Vagina (tissue), 2 donors: ENCODE measurements at regions not wholly inside any gene's neighbourhood (a gene's known extent, or its start where the extent isn't known, plus 50 kb on each side); places are given as distances from the start of the nearest gene placed in this dataset.
"Not testable (repeated sequence)": the region's sequence is repeated elsewhere in the genome, so short reads cannot be mapped to it uniquely, and the experiment has no call there.

Experiments used
- DNase-seq, 2 donors: peaks; one replicate each; pipeline ENCODE4 v3.0.0-alpha.2; 2017; ENCODE audit errors: extremely low spot score in 2 of 2
- H3K27ac ChIP-seq: fragments of 200-600 bp; sonication (generic); one replicate; pipeline ENCODE4 v1.5.1; 2019
- H3K27me3 ChIP-seq: fragments of 200-600 bp; sonication (generic); one replicate; pipeline ENCODE4 v1.5.1; 2019
- H3K36me3 ChIP-seq, 2 donors: fragments of 200-600 bp; sonication (generic); one replicate each; pipeline ENCODE4 v1.5.1; 2017 to 2019
- H3K4me1 ChIP-seq: fragments of 200-600 bp; sonication (generic); one replicate; pipeline ENCODE4 v1.5.1; 2019
- H3K4me3 ChIP-seq, 2 donors: fragments of 200-600 bp; sonication (generic); 1 replicate in 1 of 2; 2 replicates in 1 of 2; pipeline ENCODE4 v1.5.1; 2016 to 2019
- H3K9me3 ChIP-seq: fragments of 200-600 bp; sonication (generic); one replicate; pipeline ENCODE4 v1.5.1; 2019
- POLR2A ChIP-seq, 2 donors: fragments of 450-650 bp; IDR thresholded peaks; one replicate each; pipeline ENCODE4 v1.6.1; 2017; ENCODE audit warnings: antibody characterized with exemption in 2 of 2, mild to moderate bottlenecking in 2 of 2, moderate library complexity in 2 of 2
- POLR2AphosphoS5 ChIP-seq, 2 donors: sonication (generic); formaldehyde crosslinking; IDR thresholded peaks; one replicate each; pipeline ENCODE4 v1.9.0; 2017; ENCODE audit warnings: antibody characterized with exemption in 2 of 2, mild to moderate bottlenecking in 2 of 2, low read depth in 1 of 2; ENCODE audit not compliant: insufficient read depth in 1 of 2
- intact Hi-C: fragments of 100-400 bp; cut with DNase I; formaldehyde crosslinking; loops from one replicate; pipeline ENCODE4 v1.15.1; 2023
- TF ChIP-seq, protein P1 (sequence below), 3 experiments: fragments of 450-650 bp in 2 of 3; fragments of 200-600 bp in 1 of 3; sonication (generic) in 1 of 3; IDR thresholded peaks; one replicate each; pipeline ENCODE4 v1.5.1; 2017 to 2019; ENCODE audit warnings: antibody characterized with exemption in 3 of 3, mild to moderate bottlenecking in 2 of 3, moderate library complexity in 2 of 3

DNA sequence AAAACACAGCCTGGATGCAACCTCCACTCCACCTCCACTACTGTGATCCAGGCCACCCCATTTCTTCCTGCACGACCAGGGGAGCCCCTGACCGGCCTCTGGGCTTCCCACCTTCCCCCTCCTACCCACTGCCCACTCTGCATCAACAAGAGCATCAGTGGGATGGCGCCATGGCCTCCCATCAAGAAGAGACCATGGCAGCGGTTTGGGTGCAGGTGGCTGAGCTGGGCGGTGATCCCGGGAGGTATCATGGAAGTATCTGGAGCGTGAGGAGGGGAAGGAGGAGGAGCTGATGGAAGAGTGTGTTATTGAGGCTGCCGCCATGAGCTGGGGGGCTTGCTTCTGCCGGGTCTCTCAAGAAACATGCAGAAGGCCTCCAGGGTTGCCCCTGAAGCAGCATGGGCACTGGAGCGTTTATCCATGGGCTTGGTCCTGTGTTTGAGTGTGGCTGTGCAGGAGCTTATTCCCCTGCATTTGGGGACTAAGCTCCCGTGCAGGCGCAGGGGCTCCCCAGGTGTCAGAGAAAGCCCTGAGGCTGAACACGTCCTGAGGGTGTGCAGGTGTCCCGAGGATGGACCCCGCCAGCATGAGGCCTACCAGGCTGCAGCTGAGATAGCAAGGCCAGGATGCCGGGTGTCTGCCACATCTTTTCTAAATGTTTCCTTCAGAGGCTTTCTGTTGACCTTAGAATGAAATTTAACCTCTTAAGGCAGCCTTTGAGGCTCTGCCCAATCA, 99.2 kb upstream of the PCBD1 start:
- intact Hi-C loops, result no loop called here

GRCh38 chr10:70990156-70990555, 101.8 kb upstream of the PCBD1 start:
- DNase-seq, H3K27ac ChIP-seq, H3K9me3 ChIP-seq, H3K4me1 ChIP-seq, H3K27me3 ChIP-seq, H3K4me3 ChIP-seq, H3K36me3 ChIP-seq, intact Hi-C loops: not testable (repeated sequence)

More for the DNA sequence above, 99.2 kb upstream of the PCBD1 start:
- H3K4me1 ChIP-seq, result no peaks in the 10 kb centered on the region
- no peaks in the 10 kb centered on the region for H3K27me3 ChIP-seq
- no peaks in the 10 kb centered on the region for H3K9me3 ChIP-seq
- H3K4me3 ChIP-seq, result no peak overlapping the region
- DNase-seq, result no peak
- no peak overlapping the region for H3K27ac ChIP-seq
- no peaks in the 10 kb centered on the region for H3K36me3 ChIP-seq
- TF ChIP-seq, protein P1, sequence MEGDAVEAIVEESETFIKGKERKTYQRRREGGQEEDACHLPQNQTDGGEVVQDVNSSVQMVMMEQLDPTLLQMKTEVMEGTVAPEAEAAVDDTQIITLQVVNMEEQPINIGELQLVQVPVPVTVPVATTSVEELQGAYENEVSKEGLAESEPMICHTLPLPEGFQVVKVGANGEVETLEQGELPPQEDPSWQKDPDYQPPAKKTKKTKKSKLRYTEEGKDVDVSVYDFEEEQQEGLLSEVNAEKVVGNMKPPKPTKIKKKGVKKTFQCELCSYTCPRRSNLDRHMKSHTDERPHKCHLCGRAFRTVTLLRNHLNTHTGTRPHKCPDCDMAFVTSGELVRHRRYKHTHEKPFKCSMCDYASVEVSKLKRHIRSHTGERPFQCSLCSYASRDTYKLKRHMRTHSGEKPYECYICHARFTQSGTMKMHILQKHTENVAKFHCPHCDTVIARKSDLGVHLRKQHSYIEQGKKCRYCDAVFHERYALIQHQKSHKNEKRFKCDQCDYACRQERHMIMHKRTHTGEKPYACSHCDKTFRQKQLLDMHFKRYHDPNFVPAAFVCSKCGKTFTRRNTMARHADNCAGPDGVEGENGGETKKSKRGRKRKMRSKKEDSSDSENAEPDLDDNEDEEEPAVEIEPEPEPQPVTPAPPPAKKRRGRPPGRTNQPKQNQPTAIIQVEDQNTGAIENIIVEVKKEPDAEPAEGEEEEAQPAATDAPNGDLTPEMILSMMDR (IDR thresholded peaks at IDR 0.05), result no peak
- TF ChIP-seq POLR2AphosphoS5 (IDR thresholded peaks at IDR 0.05; ENCODE audit: insufficient read depth in 1 of 2, low read depth in 1 of 2) (no peak), POLR2A (IDR thresholded peaks at IDR 0.05) (no peak)

GRCh38 chr10:70990681-70991080, 102.3 kb upstream of the PCBD1 start:
- intact Hi-C loops, result no loop called here
- no peaks in the 10 kb centered on the region for H3K27me3 ChIP-seq
- no peaks in the 10 kb centered on the region for H3K36me3 ChIP-seq
- no peak overlapping the region for H3K27ac ChIP-seq
- TF ChIP-seq POLR2A (IDR thresholded peaks at IDR 0.05) (no peak), POLR2AphosphoS5 (IDR thresholded peaks at IDR 0.05; ENCODE audit: insufficient read depth in 1 of 2, low read depth in 1 of 2) (no peak)
- TF ChIP-seq, protein P1 (IDR thresholded peaks at IDR 0.05), result no peak
- H3K4me1 ChIP-seq, result no peaks in the 10 kb centered on the region
- H3K4me3 ChIP-seq, result no peak overlapping the region
- no peak for DNase-seq
- H3K9me3 ChIP-seq, result no peaks in the 10 kb centered on the region

DNA sequence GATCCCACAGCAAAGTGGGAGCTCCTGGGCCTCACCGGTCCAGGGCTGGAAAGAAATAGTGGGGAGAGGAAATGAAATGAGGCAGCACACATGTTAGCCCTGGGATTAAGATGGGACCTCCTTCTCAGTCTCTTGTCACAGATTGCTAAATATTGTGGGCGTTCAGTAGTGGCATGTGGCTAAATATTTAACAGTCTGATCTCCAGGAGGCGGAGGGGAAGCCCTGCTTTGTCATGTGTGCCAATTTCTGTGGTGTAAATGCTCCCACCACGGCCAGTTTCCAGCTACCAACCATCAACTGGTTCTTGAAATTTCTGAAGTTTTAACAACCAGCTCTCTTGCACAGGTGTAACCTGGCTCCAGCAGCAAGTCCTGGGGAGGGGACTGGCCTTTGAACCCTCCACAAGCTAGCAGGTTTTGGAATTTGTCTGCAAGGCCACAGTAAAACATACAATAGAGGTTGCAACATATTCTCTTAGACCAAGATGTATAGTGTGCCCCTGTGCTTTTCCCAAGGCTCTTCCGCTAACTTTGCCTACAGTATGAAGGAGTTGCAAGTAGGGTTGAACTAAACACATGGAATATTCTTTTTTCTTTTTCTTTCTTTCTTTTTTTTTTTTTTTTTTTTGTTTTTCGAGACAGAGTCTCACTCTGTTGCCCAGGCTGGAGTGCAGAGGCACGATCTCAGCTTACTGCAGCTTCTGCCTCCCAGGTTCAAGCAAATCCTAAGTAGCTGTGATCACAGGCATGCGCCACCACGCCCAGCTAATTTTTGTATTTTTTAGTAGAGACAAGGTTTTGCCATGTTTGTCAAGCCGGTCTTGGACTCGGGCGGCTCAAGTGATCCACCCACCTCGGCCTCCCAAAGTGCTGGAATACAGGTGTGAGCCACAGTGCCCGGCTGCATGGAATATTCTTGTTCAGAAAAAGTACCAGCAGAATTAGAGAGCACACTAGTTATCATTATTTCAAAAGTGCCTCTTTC, 103.1 kb upstream of the PCBD1 start:
- Histone ChIP-seq H3K9me3 (no peaks in the 10 kb centered on the region), H3K27ac (no peak overlapping the region), H3K36me3 (no peaks in the 10 kb centered on the region), H3K4me1 (no peaks in the 10 kb centered on the region), H3K27me3 (no peaks in the 10 kb centered on the region), H3K4me3 (no peak overlapping the region)
- DNase-seq, result no peak
- TF ChIP-seq POLR2AphosphoS5 (IDR thresholded peaks at IDR 0.05; ENCODE audit: insufficient read depth in 1 of 2, low read depth in 1 of 2) (no peak), POLR2A (IDR thresholded peaks at IDR 0.05) (no peak)
- TF ChIP-seq, protein P1 (IDR thresholded peaks at IDR 0.05), result no peak
- intact Hi-C loops, result no loop called here

- Histone ChIP-seq H3K27me3 (no peaks in the 10 kb centered on the region), H3K27ac (no peak overlapping the region), H3K36me3 (no peaks in the 10 kb centered on the region), H3K4me3 (no peak overlapping the region), H3K4me1 (no peaks in the 10 kb centered on the region), H3K9me3 (no peaks in the 10 kb centered on the region)
- TF ChIP-seq POLR2AphosphoS5 (IDR thresholded peaks at IDR 0.05; ENCODE audit: insufficient read depth in 1 of 2, low read depth in 1 of 2) (no peak), POLR2A (IDR thresholded peaks at IDR 0.05) (no peak)
- TF ChIP-seq, protein P1 (IDR thresholded peaks at IDR 0.05), result no peak
- no peak for DNase-seq
- intact Hi-C loops, result no loop called here
These were observed 104.1 kb upstream of the PCBD1 start for GRCh38 chr10:70992436-70992835.
